Endothelial cell (in vitro differentiated cells): ENCODE measurements at regions not wholly inside any gene's neighbourhood (a gene's known extent, or its start where the extent isn't known, plus 50 kb on each side); places are given as distances from the start of the nearest gene placed in this dataset. TPM values are rescaled to one million over a fixed set of nuclear protein-coding genes. Genes with fewer than 3 reads are reported as not detected.
"Not testable (repeated sequence)": the region's sequence is repeated elsewhere in the genome, so short reads cannot be mapped to it uniquely, and the experiment has no call there.

Source experiments
- DNase-seq: peaks from one replicate; pipeline ENCODE4 v3.0.0; 2021; ENCODE audit warnings: low spot score
- H3K27ac Mint-ChIP-seq: one replicate; pipeline ENCODE4 v1.8.0; 2021; ENCODE audit warnings: mixed read lengths, inconsistent platforms; ENCODE audit not compliant: unreplicated experiment
- H3K27me3 Mint-ChIP-seq: one replicate; pipeline ENCODE4 v1.8.0; 2021; ENCODE audit warnings: mild to moderate bottlenecking, moderate library complexity, mixed read lengths, inconsistent platforms; ENCODE audit not compliant: unreplicated experiment
- H3K36me3 Mint-ChIP-seq: one replicate; pipeline ENCODE4 v1.8.0; 2021; ENCODE audit warnings: mild to moderate bottlenecking, low read depth, mixed read lengths, inconsistent platforms; ENCODE audit not compliant: unreplicated experiment
- H3K4me1 Mint-ChIP-seq: one replicate; pipeline ENCODE4 v1.8.0; 2021; ENCODE audit warnings: mild to moderate bottlenecking, mixed read lengths, inconsistent platforms; ENCODE audit not compliant: unreplicated experiment
- H3K4me3 Mint-ChIP-seq: one replicate; pipeline ENCODE4 v1.8.0; 2021; ENCODE audit warnings: mild to moderate bottlenecking, mixed read lengths, inconsistent platforms; ENCODE audit not compliant: unreplicated experiment
- H3K9me3 Mint-ChIP-seq: one replicate; pipeline ENCODE4 v1.8.0; 2021; ENCODE audit warnings: mixed read lengths, inconsistent platforms; ENCODE audit not compliant: unreplicated experiment
- microRNA-seq: library from miRNA; unstranded; fragments of <30 nt; microRNA quantifications from one replicate; pipeline ENCODE4, GENCODE V29; 2020; ENCODE audit not compliant: unreplicated experiment

- not testable (repeated sequence) for H3K9me3 Mint-ChIP-seq, H3K4me3 Mint-ChIP-seq, H3K36me3 Mint-ChIP-seq, H3K4me1 Mint-ChIP-seq, DNase-seq, H3K27ac Mint-ChIP-seq, H3K27me3 Mint-ChIP-seq
These were observed 60.9 kb upstream of the PLGLB2 start for GRCh38 chr2:87686873-87687549.

- H3K4me3 Mint-ChIP-seq, H3K36me3 Mint-ChIP-seq, DNase-seq, H3K27me3 Mint-ChIP-seq, H3K27ac Mint-ChIP-seq, H3K9me3 Mint-ChIP-seq, H3K4me1 Mint-ChIP-seq: not testable (repeated sequence)
These were observed 60.2 kb upstream of the PLGLB2 start for GRCh38 chr2:87687550-87688270.

- not testable (repeated sequence) for H3K9me3 Mint-ChIP-seq, DNase-seq, H3K36me3 Mint-ChIP-seq, H3K27ac Mint-ChIP-seq, H3K4me3 Mint-ChIP-seq, H3K4me1 Mint-ChIP-seq, H3K27me3 Mint-ChIP-seq
These were observed 55.8 kb upstream of the PLGLB2 start for GRCh38 chr2:87691899-87692592.

GRCh38 chr2:87692914-87693313 lies 55.0 kb upstream of the PLGLB2 start:
- not testable (repeated sequence) for H3K4me3 Mint-ChIP-seq, H3K9me3 Mint-ChIP-seq, H3K27ac Mint-ChIP-seq, DNase-seq, H3K36me3 Mint-ChIP-seq, H3K4me1 Mint-ChIP-seq, H3K27me3 Mint-ChIP-seq

- H3K9me3 Mint-ChIP-seq, H3K27me3 Mint-ChIP-seq: not testable (repeated sequence)
These were observed 54.0 kb upstream of the PLGLB2 start for GRCh38 chr2:87693882-87694281.

GRCh38 chr2:87695596-87696323 lies 52.1 kb upstream of the PLGLB2 start:
- not testable (repeated sequence) for H3K4me1 Mint-ChIP-seq, DNase-seq, H3K36me3 Mint-ChIP-seq, H3K27me3 Mint-ChIP-seq, H3K9me3 Mint-ChIP-seq, H3K4me3 Mint-ChIP-seq, H3K27ac Mint-ChIP-seq

More at GRCh38 chr2:87693882-87694281, 54.0 kb upstream of the PLGLB2 start:
- not testable (repeated sequence) for H3K4me3 Mint-ChIP-seq, H3K4me1 Mint-ChIP-seq, DNase-seq, H3K27ac Mint-ChIP-seq, H3K36me3 Mint-ChIP-seq

Small RNA genes in the stretch of these regions (microRNA-seq; reads per million reads assigned to microRNA genes)
- not detected for gene MIR4771-1
